ENCODE measurements at regions not wholly inside any gene's neighbourhood (a gene's known extent, or its start where the extent isn't known, plus 50 kb on each side); places are given as distances from the start of the nearest gene placed in this dataset.

DNA sequence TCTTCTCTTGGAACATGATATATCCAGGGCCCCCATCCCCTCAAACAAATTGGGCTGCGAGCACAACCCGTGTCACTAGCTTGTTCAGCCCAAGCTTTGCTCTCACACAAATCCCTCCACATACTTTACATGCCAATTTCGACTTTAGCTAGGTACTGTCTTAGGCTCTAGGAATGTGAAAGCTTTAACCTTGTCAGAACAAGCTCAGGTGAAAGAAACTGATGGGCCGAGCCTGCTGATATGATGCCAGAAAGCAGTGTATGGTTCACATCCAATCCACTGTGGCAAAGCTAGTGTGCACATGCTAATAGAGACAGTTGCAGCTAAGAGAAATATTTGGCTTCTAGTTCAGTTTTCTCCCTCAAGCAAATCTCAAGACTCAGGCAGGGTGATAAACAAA lies 79.5 kb downstream of the TNFSF18 start:
- peak overlapping the region; percentile 85; the same call in 2 of the 3 replicates for H2BK15ac ChIP-seq (ENCODE audit: low read depth, low read length)
- intact Hi-C loops (cut with micrococcal nuclease) (no loop called here), in situ Hi-C loops (cut with MboI; ENCODE audit: low sequenced_read_pairs) (no loop called here), dilution Hi-C loops (cut with HindIII; ENCODE audit: low sequenced_read_pairs, unreplicated experiment) (no loop called here)
- H4K91ac ChIP-seq (ENCODE audit: insufficient read depth, low read depth, low read length): peak overlapping the region; percentile 75
- no peak overlapping the region for H3K27ac ChIP-seq (ENCODE audit: insufficient read depth, low read length)
- H3K9me1 ChIP-seq (ENCODE audit: insufficient read depth, low read length): peaks cover 5% of the 10 kb centered on the region
- H3K56ac ChIP-seq (ENCODE audit: extremely low read depth, insufficient read depth, low read length): 0 out of 2 replicates have a peak overlapping the region, but pooled peaks have one; percentile 5
- no peak overlapping the region for H3K9ac ChIP-seq (ENCODE audit: low read depth, low read length)
- no peak overlapping the region for H2AFZ ChIP-seq (replicated peaks; ENCODE audit: low read length, poor library complexity)
- no peaks in the 10 kb centered on the region for H4K20me1 ChIP-seq (ENCODE audit: insufficient read depth, low read length)
- H4K8ac ChIP-seq (ENCODE audit: low read depth in 2 of 2, low read length in 2 of 2): peak overlapping the region in 1 of 2 experiments; percentile 75; a peak in 2 of 4 replicates
- no peak overlapping the region for H2AK9ac ChIP-seq (replicated peaks; ENCODE audit: low read depth, low read length, poor library complexity)
- CTCF ChIA-PET: interaction anchor here (0.5 to 0.6 kb wide), 2 partner anchors 21 to 22 kb away, joined by 3 to 4 read pairs; no protein-coding TSS in a partner anchor
- H3K4ac ChIP-seq (ENCODE audit: low read depth, low read length): peak overlapping the region; percentile 84
- H3K18ac ChIP-seq (ENCODE audit: low read depth, low read length): peak overlapping the region; percentile 64; the same call in 1 of the 2 replicates
- H3K27me3 ChIP-seq (ENCODE audit: control insufficient read depth, insufficient read depth, low read length): no peaks in the 10 kb centered on the region
- peaks cover 16% of the 10 kb centered on the region for H3K4me1 ChIP-seq (ENCODE audit: control insufficient read depth, insufficient read depth, low read length)
- H2AK5ac ChIP-seq (ENCODE audit: low read depth, low read length): peak overlapping the region; percentile 46
- DNase-seq: no peak
- H3K79me1 ChIP-seq (ENCODE audit: low read depth in 1 of 2, low read length in 2 of 2): no peaks in the 10 kb centered on the region
- peak; percentile 32 for ATAC-seq (ENCODE audit: low read depth)
- peak overlapping the region; percentile 65 for H3K14ac ChIP-seq (replicated peaks; ENCODE audit: low read depth, low read length)
- TF ChIP-seq MAFK (IDR thresholded peaks at IDR 0.05; ENCODE audit: low read depth, low read length) (no peak), FOS (IDR thresholded peaks at IDR 0.05; ENCODE audit: low read depth, low read length) (no peak), RCOR1 (IDR thresholded peaks at IDR 0.05; ENCODE audit: insufficient replicate concordance, low read length) (no peak), MXI1 (IDR thresholded peaks at IDR 0.05; ENCODE audit: borderline replicate concordance, low read depth, low read length) (no peak), MAZ (IDR thresholded peaks at IDR 0.05; ENCODE audit: borderline replicate concordance, low read depth, low read length) (no peak)
- TF ChIP-seq, protein P1, sequence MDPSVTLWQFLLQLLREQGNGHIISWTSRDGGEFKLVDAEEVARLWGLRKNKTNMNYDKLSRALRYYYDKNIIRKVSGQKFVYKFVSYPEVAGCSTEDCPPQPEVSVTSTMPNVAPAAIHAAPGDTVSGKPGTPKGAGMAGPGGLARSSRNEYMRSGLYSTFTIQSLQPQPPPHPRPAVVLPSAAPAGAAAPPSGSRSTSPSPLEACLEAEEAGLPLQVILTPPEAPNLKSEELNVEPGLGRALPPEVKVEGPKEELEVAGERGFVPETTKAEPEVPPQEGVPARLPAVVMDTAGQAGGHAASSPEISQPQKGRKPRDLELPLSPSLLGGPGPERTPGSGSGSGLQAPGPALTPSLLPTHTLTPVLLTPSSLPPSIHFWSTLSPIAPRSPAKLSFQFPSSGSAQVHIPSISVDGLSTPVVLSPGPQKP (IDR thresholded peaks at IDR 0.05; ENCODE audit: borderline replicate concordance, low read depth, low read length): no peak
- TF ChIP-seq, protein P2, sequence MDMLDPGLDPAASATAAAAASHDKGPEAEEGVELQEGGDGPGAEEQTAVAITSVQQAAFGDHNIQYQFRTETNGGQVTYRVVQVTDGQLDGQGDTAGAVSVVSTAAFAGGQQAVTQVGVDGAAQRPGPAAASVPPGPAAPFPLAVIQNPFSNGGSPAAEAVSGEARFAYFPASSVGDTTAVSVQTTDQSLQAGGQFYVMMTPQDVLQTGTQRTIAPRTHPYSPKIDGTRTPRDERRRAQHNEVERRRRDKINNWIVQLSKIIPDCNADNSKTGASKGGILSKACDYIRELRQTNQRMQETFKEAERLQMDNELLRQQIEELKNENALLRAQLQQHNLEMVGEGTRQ (IDR thresholded peaks at IDR 0.05; ENCODE audit: low read depth, low read length): no peak
- H3K4me2 ChIP-seq (ENCODE audit: low read depth, low read length): no peak overlapping the region
- POLR2A ChIA-PET (ENCODE audit: unreplicated experiment): no interaction called here
- peak overlapping the region; percentile 88 for H2BK120ac ChIP-seq (ENCODE audit: low read depth, low read length)
- H3K36me3 ChIP-seq (ENCODE audit: control insufficient read depth, insufficient read depth, low read length): no peaks in the 10 kb centered on the region
- no TSS peak for BruUV-seq (replicated peaks)
- H2BK20ac ChIP-seq (ENCODE audit: low read depth, low read length): peak overlapping the region; percentile 71
- H3K4me3 ChIP-seq (ENCODE audit: insufficient read depth, low read depth, low read length): no peak overlapping the region
- WGBS, 2 experiments (ENCODE audit: extremely low coverage in 2 of 2, insufficient read length in 1 of 2): no CpG with 5 or more reads among the region's 4 CpGs
- H2BK5ac ChIP-seq (ENCODE audit: low read depth, low read length, poor library complexity, severe bottlenecking): peak overlapping the region; percentile 52
- peak overlapping the region; percentile 28 for H4K5ac ChIP-seq (ENCODE audit: low read depth, low read length)
- peak overlapping the region; percentile 50; the same call in 1 of the 2 replicates for H3K23ac ChIP-seq (ENCODE audit: low read depth, low read length)
- H3K9me3 ChIP-seq (ENCODE audit: control insufficient read depth, insufficient read depth, low read length): no peaks in the 10 kb centered on the region

Data from IMR-90 (cell line).